ENCODE measurements at regions not wholly inside any gene's neighbourhood (a gene's known extent, or its start where the extent isn't known, plus 50 kb on each side); places are given as distances from the start of the nearest gene placed in this dataset.

DNA sequence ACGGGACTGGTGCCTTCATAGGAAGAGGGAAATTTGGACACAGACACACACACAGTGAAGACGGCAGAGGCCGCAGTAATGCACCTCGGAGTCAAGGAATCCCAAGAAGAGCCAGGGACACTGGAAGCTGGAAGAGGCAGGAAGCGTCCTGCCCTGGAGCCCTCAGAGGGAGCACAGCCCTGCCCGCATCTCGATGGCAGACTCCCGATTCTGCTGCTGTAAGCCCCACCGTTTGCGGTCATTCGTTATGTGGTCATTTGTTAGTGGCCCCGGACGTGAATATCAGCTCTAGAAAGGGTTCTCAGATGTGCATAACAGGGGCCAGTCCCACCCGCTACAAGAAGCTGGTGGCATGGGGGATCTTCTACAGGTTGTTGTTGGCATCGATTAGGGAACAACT lies 316.6 kb downstream of the FOXL1 start:
- no peaks in the 10 kb centered on the region for H3K36me3 ChIP-seq (ENCODE audit: control insufficient read depth, insufficient read depth, low read length)
- no peak overlapping the region for H3K27ac ChIP-seq (ENCODE audit: low read depth, low read length)
- TF ChIP-seq, protein P1, sequence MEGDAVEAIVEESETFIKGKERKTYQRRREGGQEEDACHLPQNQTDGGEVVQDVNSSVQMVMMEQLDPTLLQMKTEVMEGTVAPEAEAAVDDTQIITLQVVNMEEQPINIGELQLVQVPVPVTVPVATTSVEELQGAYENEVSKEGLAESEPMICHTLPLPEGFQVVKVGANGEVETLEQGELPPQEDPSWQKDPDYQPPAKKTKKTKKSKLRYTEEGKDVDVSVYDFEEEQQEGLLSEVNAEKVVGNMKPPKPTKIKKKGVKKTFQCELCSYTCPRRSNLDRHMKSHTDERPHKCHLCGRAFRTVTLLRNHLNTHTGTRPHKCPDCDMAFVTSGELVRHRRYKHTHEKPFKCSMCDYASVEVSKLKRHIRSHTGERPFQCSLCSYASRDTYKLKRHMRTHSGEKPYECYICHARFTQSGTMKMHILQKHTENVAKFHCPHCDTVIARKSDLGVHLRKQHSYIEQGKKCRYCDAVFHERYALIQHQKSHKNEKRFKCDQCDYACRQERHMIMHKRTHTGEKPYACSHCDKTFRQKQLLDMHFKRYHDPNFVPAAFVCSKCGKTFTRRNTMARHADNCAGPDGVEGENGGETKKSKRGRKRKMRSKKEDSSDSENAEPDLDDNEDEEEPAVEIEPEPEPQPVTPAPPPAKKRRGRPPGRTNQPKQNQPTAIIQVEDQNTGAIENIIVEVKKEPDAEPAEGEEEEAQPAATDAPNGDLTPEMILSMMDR (conservative IDR thresholded peaks at IDR 0.05) = no peak
- no peaks in the 10 kb centered on the region for H3K9me3 Mint-ChIP-seq
- H3K4me1 Mint-ChIP-seq = peaks cover 35% of the 10 kb centered on the region
- DNase-seq = no peak
- no peaks in the 10 kb centered on the region for H3K27me3 Mint-ChIP-seq (ENCODE audit: insufficient read depth)
- H3K27ac Mint-ChIP-seq = no peak overlapping the region
- H3K9me3 ChIP-seq (ENCODE audit: control insufficient read depth, low read length) = no peaks in the 10 kb centered on the region
- 93 to 94% methylated on average over 8 to 15 of the region's 15 CpGs for WGBS, 2 experiments (ENCODE audit: insufficient coverage in 1 of 2, insufficient read length in 1 of 2)
- peaks cover 16% of the 10 kb centered on the region for H3K4me1 ChIP-seq (ENCODE audit: control insufficient read depth, insufficient read depth, low read length)
- H3K36me3 Mint-ChIP-seq (ENCODE audit: low read depth) = no peaks in the 10 kb centered on the region
- no peaks in the 10 kb centered on the region for H3K27me3 ChIP-seq (ENCODE audit: control insufficient read depth, insufficient read depth, low read length, poor library complexity, severe bottlenecking)
- no peak overlapping the region for H3K4me3 Mint-ChIP-seq
- H3K9ac ChIP-seq (ENCODE audit: extremely low read depth, low read length, poor library complexity, severe bottlenecking) = no peak overlapping the region
- H3K4me3 ChIP-seq (ENCODE audit: low read length) = no peak overlapping the region

DNA sequence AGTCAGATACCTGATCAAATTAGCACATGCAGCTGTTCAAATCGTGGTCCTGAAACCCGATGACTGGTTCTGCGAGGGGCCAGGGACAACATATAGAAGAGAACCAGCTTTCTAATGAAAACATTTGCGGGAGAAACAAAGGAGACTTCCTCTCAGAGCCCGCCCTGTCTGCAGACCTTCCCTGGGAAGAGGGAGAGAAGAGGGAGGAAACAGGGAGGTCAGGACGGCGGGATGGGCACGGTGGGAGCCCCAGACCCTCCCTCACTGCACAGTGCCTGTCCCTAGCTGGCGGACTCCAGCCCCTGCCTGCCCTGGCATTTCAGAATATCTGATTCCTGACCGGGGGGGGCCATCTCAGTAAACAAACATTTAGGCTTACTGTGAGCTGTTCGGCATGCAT lies 317.3 kb downstream of the FOXL1 start:
- Histone ChIP-seq H3K9me3 (ENCODE audit: control insufficient read depth, low read length) (no peaks in the 10 kb centered on the region), H3K27me3 (ENCODE audit: control insufficient read depth, insufficient read depth, low read length, poor library complexity, severe bottlenecking) (no peaks in the 10 kb centered on the region), H3K27ac (ENCODE audit: low read depth, low read length) (no peak overlapping the region), H3K9ac (ENCODE audit: extremely low read depth, low read length, poor library complexity, severe bottlenecking) (no peak overlapping the region), H3K36me3 (ENCODE audit: control insufficient read depth, insufficient read depth, low read length) (no peaks in the 10 kb centered on the region), H3K4me3 (ENCODE audit: low read length) (no peak overlapping the region), H3K4me1 (ENCODE audit: control insufficient read depth, insufficient read depth, low read length) (peaks cover 16% of the 10 kb centered on the region)
- 53 to 61% methylated on average over 11 of the region's 11 CpGs for WGBS, 2 experiments (ENCODE audit: insufficient coverage in 1 of 2, insufficient read length in 1 of 2)
- Mint-ChIP-seq H3K36me3 (ENCODE audit: low read depth) (no peaks in the 10 kb centered on the region), H3K4me3 (no peak overlapping the region), H3K9me3 (no peaks in the 10 kb centered on the region), H3K27me3 (ENCODE audit: insufficient read depth) (no peaks in the 10 kb centered on the region), H3K27ac (no peak overlapping the region), H3K4me1 (peaks cover 35% of the 10 kb centered on the region)
- DNase-seq = no peak
- TF ChIP-seq, protein P1 (conservative IDR thresholded peaks at IDR 0.05) = no peak

DNA sequence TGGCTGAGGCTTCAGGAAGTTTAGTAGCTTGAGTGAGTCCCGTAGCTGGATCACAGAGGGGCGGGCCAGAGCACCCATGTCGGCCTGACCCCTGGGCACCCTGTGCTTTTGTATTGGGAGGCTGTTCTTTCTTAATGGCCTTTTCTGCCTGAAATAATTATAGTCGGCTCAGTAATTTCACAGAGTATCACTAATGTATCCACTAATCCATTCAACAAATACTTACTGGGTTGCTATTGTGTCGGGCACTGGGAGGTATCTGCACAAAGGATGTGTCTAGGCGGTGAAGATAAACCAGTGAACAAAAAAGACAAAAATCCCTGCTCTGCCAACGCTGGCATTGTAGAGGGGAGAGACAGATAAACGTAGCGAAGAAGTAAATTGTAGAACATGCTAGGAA lies 318.6 kb downstream of the FOXL1 start:
- Histone ChIP-seq H3K9me3 (ENCODE audit: control insufficient read depth, low read length) (no peaks in the 10 kb centered on the region), H3K27ac (ENCODE audit: low read depth, low read length) (no peak overlapping the region), H3K27me3 (ENCODE audit: control insufficient read depth, insufficient read depth, low read length, poor library complexity, severe bottlenecking) (no peaks in the 10 kb centered on the region), H3K4me3 (ENCODE audit: low read length) (no peak overlapping the region), H3K4me1 (ENCODE audit: control insufficient read depth, insufficient read depth, low read length) (peaks cover 16% of the 10 kb centered on the region), H3K9ac (ENCODE audit: extremely low read depth, low read length, poor library complexity, severe bottlenecking) (no peak overlapping the region), H3K36me3 (ENCODE audit: control insufficient read depth, insufficient read depth, low read length) (no peaks in the 10 kb centered on the region)
- Mint-ChIP-seq H3K36me3 (ENCODE audit: low read depth) (no peaks in the 10 kb centered on the region), H3K27ac (no peak overlapping the region), H3K9me3 (no peaks in the 10 kb centered on the region), H3K27me3 (ENCODE audit: insufficient read depth) (no peaks in the 10 kb centered on the region), H3K4me1 (peaks cover 35% of the 10 kb centered on the region), H3K4me3 (no peak overlapping the region)
- 81 to 89% methylated on average over 6 to 9 of the region's 9 CpGs for WGBS, 2 experiments (ENCODE audit: insufficient coverage in 1 of 2, insufficient read length in 1 of 2)
- TF ChIP-seq, protein P1 (conservative IDR thresholded peaks at IDR 0.05) = no peak
- no peak for DNase-seq

Measured in endodermal cell (in vitro differentiated cells).